ENCODE measurements at regions not wholly inside any gene's neighbourhood (a gene's known extent, or its start where the extent isn't known, plus 50 kb on each side); places are given as distances from the start of the nearest gene placed in this dataset.

DNA sequence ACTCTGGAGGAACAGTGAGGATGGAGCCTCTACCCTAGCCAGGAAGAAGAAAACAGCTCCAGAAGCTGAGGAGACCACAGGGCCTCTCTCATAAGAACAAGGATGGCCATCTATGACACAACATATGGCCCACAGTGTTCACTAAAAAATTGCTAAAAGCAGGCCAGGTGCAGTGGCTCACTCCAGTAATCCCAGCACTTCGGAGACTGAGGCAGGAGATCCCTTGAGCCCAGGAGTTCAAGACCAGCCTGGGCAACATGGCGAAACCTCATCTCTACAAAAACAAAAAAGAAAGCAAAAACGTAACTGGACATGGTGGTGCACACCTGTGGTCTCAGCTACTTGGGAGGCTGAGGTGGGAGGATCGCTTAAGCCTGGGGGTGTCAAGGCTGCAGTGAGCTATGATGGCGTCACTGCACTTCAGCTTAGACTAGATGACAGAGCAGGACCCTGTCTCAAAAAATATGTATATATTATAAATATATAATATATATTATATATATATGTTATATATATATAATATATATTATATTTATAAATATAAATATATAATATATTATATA, 103.1 kb downstream of the TOMM20 start:
- no peak for DNase-seq

DNA sequence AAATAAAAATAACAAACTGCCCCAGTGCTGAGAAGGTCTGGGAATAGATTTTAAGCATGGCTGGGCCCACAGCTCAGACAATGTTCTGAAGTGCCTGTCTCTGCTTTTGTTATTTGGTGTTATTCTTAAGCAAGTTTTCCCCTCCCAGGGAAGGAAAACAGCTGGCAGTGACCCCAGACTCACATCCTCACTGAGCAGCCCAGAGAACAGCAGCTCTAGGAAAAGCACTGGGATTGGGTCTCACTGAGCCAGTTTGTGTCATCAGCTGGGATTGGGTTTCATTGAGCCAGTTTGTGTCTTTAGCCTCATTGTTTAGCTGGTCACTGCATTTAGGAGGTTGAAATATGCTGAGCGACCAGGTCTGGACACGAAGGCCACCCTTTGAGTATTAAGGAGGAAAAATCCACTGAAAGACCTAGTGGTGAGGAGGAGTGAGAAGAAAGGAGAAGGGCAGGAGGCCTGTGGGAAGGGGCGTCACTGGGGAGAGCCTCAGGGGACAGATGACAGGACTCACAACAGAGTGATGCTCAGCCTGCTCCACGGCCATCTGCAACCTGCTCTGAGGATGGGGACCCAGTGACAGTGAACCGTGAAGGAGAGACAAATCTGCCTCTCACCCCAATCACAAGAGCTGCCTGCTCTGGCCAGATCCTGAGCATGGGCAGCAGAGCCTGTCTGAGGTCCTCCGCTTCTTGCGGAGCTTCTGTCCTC, 103.8 kb downstream of the TOMM20 start:
- no peak for DNase-seq

DNA sequence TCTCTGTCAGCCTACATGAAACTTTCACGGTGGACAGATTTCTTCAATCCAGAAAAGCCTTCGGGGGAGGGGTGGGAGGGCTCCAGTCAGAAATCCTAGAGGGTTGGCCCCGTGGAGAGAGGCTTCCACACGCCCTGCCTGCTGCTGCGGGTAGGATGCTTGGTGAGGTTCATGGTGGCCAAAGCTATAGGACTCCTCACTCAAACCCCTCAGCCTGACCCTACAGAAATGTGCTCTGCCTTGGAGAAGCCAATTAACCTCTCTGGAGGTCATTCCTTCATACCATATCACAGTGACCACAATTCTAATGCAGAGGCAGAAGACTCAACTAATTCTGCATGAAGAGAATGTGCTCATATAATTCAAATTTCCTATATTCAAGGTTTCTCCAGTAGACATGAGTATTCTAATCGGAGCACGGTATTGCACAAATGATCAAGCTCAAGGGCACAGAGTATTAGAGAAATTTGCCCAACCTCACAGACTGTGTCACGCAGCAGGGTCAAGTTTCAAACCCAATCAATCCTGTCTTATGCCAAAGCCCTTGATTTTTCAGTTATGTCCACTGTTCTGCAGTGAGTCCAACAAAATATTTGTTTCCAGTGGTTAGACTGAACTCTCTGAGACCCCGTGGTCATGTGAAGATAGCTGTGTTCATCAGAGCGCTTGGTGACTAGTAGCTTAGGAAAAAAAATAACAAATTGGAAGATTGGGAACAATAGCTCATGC, 104.8 kb downstream of the TOMM20 start:
- no peak for DNase-seq

DNA sequence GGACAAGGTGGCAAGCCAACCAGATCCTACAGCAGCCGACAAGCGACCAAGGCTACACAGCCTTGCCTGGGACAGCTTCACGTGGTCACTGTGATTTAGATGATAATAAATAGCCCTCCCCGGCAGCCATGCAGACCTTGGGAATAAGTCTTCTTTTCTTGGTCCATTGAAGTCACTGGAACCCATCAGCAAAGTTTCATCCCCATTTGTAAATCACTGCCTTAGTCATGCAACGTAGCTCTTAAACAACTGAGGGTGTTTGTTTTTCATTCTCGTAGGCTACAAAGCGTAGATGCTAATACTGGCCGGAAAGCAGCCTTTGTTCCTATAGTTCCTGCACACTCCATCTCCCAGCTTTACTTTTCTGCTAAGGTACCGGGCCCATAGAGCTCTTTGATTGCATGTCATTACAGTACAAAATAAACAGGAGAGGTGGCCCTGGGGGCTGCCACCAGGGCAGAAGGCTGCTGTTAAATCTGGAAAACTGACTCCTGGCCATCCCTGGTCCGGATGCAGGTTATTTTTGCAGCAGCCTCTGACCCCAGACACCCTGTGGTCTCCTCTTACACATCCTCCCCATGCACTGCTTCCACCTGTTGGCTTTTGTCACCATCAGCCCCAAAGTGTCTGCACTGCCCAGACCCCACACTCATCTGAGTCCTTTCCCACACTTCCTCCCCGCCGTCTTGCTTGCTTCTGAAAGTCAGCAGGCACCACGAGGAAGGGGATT, 105.5 kb downstream of the TOMM20 start:
- no peak for DNase-seq

DNA sequence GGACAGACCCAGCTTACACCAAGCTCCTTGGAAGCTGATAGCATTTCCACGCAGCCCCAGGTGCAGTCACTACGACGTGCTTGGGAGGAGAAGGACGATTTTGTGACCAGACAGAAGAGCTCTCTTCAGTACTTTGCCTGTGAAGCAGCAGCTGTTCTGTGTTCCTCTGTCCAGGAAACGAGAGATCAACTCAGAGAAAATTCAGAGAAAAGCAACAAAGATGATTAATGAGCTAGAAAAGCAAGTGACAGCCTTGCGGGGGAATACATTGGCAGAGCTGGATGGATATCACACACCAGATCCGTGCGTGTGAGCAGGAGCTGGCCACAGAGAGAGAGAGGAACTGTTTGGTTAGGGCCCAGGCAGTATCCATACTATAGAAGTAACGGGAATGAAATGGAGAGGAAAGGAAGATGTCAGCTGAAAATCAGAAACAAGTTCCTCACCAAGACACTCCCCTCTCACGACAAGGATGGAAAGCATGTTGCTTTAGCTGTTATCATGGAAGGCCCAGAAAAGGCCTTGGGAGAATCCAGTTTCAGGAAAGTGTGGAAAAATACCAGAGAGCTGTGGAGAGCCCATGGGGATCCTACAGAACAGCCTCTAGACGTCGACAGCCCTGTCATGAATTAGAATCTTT, 106.2 kb downstream of the TOMM20 start:
- no peak for DNase-seq

DNA sequence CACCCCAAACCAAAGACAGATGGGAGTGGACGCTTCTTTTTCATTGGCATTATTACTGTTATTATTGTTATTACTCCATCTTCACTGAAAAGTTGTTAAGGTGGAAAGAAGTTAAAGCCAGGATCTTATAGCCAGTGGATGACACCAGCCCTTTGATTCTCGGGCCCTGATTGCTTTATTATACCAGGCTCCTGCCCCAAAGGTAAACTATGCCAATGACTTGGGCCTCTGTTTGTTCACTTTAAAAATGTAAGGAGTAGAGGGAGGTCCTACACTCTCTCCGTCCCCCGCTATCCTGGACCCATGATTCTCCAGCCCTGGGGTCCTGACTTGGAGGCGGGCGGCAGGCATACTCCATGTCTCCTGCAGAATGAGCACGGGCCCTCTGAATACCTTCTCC, 106.8 kb downstream of the TOMM20 start:
- DNase-seq: no peak

DNA sequence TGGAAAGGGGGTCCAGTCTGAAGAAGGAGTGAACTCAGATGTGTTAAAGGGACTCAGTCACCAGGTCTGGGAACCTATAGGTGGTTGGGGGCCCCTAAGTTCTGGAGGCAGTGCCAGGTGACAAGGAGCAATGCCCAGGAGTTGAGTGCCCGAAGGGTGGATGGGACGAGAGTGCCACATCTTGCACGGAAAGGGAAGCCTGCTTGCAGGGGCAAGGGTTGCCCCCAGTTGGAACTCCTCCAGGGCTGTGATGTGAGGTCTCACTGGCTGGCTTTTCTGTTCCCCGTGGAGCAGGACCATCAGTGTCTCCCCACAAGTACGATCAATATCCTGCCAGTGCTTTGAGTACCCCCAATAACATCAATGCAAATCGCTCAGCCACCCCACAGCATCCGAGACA, 107.3 kb downstream of the TOMM20 start:
- no peak for DNase-seq

DNA sequence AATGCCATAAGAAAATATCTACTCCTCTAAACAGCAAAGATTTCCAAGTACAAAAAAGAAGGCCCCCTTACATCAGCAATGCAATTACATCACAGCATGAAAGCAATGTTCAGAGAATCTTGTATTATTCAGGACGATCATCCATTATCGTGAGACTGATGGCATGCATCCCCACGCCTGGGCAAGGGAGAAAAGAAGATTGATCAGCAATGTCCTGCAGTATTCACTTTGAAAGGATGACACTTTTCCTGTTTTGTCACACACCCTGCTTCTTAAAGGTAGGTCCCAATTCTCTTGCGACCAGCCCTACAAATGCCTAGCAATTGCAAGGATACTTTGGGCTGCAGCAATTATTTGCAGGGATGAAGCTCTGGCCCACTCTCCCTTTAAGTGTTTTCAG, 108.7 kb downstream of the TOMM20 start:
- DNase-seq: no peak

DNA sequence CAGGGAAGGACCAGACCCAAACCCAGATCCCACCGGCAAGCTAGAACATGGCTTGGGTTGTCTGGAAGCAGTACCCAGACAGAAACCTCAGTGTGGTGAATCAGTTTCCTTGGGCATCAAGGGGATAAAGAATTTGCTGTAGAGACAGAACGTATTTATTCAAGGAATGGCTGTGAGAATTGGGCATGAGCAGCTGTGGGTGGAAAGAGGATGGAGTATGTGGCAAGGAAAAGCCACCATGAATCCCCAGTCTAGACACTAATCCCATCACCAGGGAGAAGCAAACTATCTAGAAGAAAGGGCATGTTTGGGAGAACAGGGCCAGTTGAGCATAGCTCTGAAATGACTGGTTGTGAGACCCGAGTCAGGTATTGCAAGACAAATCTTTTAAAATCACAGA, 109.2 kb downstream of the TOMM20 start:
- no peak for DNase-seq

DNA sequence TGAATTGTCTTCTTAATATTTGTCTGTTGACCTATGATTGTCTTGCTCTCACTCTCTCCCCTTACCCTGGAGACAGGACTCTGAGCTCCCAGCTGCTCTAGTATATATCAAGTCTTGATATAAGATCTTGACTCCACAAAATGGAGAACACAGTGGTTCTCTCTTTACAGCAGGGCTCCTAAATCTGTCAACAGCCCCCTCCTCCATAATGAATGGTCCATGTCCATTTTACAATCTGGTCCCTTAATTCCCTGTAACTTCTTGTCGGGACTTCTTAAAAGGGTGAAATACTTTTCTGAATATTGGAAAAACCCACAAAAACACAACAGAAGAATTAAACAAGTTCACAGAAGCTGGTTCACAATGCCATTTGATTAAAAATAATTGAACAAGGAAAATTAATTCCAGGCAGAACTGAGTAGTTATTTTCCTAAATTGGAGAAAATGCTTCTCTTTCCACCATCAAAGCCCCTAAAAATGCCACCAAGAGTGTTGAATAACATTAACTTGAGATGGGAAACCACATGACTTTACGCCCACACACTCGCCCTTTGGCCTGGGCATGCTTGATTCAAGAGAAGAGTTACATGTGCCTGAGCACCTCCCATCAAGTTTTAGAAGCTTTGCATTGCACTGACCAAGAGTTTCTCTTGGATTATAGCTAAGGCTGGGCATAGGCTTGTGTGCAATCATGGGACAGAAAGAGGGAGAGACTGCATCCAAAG, 109.8 kb downstream of the TOMM20 start:
- no peak for DNase-seq

DNA sequence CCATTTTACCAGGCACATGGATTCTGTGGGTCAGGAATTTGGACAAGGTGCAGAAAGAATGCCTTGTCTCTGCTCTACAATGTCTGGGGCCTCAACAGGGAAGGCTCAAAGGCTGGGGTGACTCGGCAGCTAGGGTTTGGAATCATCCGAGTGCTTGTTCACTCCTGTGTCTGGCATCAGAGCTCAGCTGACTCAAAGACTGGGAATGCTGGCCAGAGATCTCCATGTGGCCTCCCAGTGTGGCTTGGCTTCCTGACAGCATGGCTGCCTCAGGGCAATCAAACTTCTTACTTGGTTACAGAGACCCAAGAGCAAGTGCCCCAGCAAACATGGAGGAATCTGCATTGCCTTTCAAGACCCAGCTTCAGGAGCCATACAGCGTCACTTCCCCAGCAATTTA, 110.5 kb downstream of the TOMM20 start:
- no peak for DNase-seq

DNA sequence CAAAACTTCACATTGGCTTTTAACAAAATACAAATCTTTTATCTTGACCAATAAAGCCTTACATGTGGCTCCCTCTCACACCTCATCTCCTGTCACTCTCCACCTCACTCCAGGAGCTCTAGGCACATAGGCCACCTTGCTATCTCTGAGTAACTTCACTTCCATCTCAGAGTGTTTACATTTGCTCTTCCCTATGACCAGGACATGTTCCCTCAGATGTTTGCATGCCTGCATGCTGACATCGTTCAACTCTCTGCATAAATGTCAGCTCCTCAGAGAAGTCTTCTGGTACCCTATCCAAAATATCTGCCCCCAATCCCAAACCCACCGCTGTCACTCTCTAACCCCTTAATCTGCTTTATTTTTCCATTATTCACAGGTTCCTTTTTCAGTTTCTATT, 110.9 kb downstream of the TOMM20 start:
- DNase-seq: no peak

DNA sequence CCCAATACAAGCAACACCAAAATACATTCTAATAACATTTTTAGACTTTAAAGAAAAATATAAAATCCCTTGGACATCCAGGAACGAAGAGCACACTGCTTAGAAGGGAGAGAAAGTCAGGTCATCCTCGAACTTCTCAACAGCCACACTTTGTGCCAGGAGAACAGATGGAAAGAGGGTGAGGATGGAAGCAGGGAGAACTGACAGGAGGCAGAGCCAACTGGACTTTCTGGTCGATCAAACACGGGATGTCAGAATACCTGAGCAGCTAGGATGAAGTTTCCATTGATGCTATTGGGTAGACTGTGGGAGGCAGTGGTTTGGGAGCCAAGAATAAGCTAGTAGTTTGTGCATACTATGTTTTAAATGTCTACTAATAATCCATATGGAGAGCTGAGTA, 111.4 kb downstream of the TOMM20 start:
- DNase-seq: no peak

DNA sequence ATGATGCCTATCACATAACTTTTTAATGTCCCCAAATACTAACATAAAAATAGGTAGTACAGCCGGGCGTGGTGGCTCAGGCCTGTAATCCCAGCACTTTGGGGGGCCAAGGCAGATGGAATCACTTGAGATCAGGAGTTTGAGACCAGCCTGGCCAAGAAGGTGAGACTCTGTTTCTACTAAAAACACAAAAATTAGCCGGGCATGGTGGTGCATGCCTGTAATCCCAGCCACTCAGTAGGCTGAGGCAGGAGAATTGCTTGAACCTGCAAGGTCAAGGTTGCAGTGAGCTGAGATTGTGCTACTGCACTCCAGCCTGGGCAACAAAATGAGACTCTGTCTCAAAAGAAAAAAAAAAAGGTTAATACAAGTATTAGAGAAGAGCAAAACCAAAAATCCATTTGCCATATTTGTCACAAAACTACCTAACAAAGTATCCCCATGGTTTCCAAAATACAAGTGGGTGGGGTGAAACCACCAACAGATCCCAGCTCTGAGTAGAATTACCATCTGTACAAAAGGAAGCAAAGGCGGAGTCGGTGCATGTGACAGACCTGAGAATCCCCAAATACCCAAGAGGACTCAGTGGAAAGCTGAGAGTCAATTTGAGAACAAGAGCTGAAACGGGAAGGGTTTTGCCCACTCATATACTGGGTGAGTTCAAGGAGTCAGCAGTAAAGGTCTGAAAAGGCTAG, 113.2 kb downstream of the TOMM20 start:
- DNase-seq: no peak

DNA sequence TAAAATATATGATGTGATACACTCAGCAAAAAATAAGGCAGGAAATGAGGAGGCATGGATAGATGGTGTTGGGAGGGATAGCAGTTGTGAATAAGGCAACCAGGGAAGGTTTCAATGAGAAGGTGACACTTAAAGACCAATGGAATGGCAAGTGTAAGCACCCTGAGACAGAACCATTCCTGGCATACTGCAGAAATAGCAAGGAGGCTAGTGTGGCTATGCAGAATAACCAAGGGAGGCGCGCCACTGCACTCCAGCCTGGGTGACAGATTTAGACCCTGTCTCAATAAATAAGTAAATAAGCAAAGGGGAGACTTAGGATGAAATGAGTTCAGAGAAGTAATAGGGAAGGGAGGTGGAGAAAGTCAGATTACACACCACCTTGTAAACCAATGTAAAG, 113.9 kb downstream of the TOMM20 start:
- DNase-seq: no peak

DNA sequence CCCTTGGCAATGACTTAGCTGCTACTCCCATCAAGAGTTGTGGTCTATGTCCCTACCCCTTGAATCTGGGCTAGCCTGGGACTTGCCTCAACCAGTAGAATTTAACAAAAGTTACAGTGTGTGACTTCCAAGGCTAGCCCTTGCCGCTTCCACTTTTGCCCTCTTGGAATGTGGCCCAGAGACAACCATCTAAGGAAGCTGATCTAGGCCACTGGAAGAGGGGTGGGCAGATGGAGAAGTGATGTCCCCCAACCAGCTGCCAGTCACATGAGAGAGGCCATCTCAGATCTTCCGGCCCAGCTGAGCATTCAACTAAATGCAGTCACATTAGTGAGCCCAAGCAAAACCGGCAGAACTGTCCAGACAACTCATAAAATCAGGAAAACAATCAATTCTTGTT, 115.1 kb downstream of the TOMM20 start:
- no peak for DNase-seq

DNA sequence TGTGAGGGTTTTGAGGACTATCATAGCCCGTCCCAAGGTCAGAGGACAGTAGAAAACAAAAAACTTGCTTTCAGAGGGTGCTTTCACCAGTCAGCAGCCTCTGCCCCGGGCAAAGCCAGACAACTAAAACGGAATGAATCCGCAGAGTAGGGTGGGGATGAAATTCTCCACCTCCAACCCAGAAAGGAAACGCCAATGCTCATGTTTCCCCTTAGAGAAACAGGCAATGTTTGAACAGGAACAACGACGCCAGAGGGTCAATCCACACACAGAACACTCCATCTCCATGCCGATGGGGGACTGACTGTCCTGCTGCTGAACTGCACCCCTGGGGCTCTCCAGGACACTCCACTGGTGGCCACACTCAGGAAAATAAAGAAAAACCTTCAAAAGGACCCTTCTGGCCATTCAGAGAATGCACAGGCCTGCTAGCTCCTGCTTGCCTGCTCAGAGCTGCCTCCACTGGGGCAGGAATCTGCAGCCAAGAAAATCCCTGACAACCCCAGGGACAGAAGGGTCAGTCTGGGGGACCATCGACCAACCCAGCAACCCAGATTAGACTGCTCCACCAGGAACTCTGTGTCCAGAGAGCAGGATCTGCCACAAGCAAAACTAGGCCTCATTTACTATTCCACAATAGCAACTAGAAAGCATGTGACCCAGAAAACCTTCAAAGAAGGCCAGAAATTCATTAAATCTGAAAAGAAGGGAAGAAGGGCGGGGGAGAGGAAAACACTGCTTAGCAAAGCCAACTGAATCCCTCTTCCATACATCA, 116.0 kb downstream of the TOMM20 start:
- DNase-seq: no peak

DNA sequence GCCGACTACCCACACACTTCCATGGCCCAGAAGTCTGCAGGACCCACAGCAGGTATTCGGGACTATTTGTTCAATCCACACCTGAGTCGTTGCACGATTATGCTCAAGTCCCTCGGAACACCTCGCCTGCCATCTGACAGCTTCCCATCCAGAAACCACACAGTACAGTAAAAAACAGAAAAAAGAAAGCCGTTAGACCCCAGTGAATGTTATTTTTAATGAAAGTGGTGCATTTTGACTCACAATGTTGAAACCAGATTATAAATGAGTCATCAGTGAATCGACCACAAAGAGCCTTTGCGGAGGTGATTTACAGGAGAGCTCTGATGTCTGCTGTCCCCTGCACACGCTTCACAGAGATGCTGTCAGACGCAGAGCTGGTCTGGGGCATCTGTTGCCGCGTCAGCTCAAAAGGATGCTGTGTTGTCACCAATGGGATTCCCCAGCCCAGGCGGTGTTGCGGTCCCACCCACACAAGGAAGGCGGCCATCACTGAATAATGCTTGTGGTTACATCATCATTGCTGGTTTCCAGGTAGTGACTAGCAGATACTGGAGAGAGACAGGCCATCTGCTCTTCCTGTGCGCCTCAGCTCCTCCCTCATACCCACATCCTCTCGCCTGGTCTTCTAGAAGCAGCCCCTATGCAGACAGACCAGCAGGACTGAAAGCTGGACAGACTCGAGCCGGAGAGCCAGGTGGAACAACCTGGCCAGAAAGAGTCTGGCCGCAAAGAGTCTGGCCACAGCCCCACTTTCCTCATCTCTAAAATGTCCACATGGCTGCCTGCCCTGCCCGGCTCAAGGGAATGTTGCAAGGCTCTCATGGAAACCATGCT, 116.8 kb downstream of the TOMM20 start:
- no peak for DNase-seq

DNA sequence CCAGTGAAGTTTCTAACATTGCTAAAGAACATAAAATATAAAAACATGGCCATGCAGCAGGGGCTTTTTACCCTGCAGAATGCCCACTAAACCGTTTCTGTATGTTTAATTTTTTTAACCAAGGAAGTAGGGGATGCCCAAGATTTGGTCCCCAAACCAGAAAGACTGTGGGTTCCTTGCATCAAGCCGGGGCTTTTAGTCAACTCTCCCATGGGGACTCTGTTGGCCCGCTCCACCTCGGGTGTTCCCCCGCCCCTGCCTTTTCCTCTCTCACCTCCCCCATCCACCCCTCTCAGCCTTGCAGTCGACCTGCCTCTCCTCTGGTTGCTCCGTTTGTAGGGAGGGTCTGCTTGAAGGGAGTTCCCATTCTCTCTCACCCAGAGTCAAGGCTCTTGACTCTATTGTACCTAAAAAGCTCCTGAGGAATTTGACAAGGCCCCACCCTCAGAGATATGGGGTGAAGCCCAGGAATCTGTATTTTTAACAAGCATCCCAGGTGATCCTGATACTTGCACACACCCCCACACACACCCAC, 117.5 kb downstream of the TOMM20 start:
- DNase-seq: no peak

All from NCI-H1417 treated with DMSO at 0.1 percent for 48 hours (cell line).